ENCODE measurements at regions not wholly inside any gene's neighbourhood (a gene's known extent, or its start where the extent isn't known, plus 50 kb on each side); places are given as distances from the start of the nearest gene placed in this dataset.

DNA sequence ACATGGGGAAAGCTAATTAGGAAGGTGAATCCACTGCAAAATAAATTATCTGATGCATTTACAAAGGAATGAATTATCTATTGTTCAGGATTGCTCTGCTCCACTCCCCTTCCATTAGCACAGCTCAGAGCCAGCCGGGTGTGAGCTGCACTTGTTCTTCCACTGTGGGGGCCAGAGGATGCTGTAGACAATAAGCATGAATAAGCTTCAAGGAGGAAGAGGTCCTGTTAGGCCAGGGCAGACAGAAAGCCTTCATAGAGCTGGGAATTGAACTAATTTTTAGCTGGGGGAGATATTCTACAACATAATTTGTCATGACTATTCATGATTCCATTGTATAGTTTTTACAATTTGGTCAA lies 137.6 kb upstream of the MAX start:
- peaks cover 33% of the 10 kb centered on the region for H3K4me1 Mint-ChIP-seq (ENCODE audit: insufficient read depth, unreplicated experiment)
- intact Hi-C loops (cut with micrococcal nuclease), result no loop called here
- H3K36me3 Mint-ChIP-seq (ENCODE audit: insufficient read depth, unreplicated experiment), result no peaks in the 10 kb centered on the region
- DNase-seq (ENCODE audit: unreplicated experiment), result no peak
- H3K4me3 Mint-ChIP-seq (ENCODE audit: unreplicated experiment), result no peak overlapping the region
- ChIA-PET POLR2A (no interaction called here), CTCF (interaction anchor here (1.2 to 1.6 kb wide), 4 partner anchors 10 to 721 kb away, joined by 3 to 5 read pairs (median 4); no protein-coding TSS in a partner anchor)
- H3K9me3 Mint-ChIP-seq (ENCODE audit: unreplicated experiment), result no peaks in the 10 kb centered on the region
- H3K27ac Mint-ChIP-seq (ENCODE audit: low read depth, unreplicated experiment), result no peak overlapping the region
- TF ChIP-seq, protein P1, sequence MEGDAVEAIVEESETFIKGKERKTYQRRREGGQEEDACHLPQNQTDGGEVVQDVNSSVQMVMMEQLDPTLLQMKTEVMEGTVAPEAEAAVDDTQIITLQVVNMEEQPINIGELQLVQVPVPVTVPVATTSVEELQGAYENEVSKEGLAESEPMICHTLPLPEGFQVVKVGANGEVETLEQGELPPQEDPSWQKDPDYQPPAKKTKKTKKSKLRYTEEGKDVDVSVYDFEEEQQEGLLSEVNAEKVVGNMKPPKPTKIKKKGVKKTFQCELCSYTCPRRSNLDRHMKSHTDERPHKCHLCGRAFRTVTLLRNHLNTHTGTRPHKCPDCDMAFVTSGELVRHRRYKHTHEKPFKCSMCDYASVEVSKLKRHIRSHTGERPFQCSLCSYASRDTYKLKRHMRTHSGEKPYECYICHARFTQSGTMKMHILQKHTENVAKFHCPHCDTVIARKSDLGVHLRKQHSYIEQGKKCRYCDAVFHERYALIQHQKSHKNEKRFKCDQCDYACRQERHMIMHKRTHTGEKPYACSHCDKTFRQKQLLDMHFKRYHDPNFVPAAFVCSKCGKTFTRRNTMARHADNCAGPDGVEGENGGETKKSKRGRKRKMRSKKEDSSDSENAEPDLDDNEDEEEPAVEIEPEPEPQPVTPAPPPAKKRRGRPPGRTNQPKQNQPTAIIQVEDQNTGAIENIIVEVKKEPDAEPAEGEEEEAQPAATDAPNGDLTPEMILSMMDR (IDR thresholded peaks at IDR 0.05; ENCODE audit: unreplicated experiment), result no peak
- no TSS peak for BruUV-seq (replicated peaks)
- H3K27me3 Mint-ChIP-seq (ENCODE audit: insufficient read depth, unreplicated experiment), result no peaks in the 10 kb centered on the region

DNA sequence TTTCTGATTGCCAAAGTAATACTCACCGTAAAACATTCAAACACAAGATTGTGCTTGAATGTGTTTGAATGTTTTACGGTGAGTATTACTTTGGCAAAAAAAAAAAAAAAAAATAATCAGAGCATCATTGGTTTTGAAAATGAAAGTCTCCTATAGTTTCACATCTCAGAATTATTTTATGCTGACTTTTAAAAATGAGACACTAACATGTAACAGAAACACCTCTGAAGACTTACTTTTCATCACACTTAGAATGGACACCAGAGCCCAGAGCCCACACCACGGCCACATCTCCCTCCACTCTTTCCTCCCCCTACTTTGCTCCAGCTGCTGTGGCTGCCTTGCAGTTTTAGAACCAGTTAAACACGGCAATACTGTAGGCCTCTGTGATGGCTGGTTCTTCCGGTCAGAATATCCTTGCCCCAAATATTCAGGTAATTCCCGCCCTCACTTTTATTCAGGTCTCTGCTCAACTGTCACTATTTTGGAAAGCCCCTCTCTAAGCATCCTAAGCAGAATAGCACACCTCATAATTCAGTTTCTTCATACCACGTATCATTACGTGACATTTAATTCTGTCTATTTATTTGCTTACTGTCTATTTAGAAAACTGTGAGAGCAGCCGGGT lies 138.9 kb upstream of the MAX start:
- BruUV-seq (replicated peaks), result no TSS peak
- H3K27me3 Mint-ChIP-seq (ENCODE audit: insufficient read depth, unreplicated experiment), result no peaks in the 10 kb centered on the region
- no peak overlapping the region for H3K27ac Mint-ChIP-seq (ENCODE audit: low read depth, unreplicated experiment)
- POLR2A ChIA-PET, result no interaction called here
- H3K9me3 Mint-ChIP-seq (ENCODE audit: unreplicated experiment), result no peaks in the 10 kb centered on the region
- no peak overlapping the region for H3K4me3 Mint-ChIP-seq (ENCODE audit: unreplicated experiment)
- intact Hi-C loops (cut with micrococcal nuclease), result no loop called here
- CTCF ChIA-PET, result interaction anchor here (1.4 kb wide), 1 partner anchor 719 kb away, joined by 4 read pairs; no protein-coding TSS in a partner anchor
- no peaks in the 10 kb centered on the region for H3K36me3 Mint-ChIP-seq (ENCODE audit: insufficient read depth, unreplicated experiment)
- TF ChIP-seq, protein P1 (IDR thresholded peaks at IDR 0.05; ENCODE audit: unreplicated experiment), result no peak
- peaks cover 32% of the 10 kb centered on the region for H3K4me1 Mint-ChIP-seq (ENCODE audit: insufficient read depth, unreplicated experiment)
- no peak for DNase-seq (ENCODE audit: unreplicated experiment)

DNA sequence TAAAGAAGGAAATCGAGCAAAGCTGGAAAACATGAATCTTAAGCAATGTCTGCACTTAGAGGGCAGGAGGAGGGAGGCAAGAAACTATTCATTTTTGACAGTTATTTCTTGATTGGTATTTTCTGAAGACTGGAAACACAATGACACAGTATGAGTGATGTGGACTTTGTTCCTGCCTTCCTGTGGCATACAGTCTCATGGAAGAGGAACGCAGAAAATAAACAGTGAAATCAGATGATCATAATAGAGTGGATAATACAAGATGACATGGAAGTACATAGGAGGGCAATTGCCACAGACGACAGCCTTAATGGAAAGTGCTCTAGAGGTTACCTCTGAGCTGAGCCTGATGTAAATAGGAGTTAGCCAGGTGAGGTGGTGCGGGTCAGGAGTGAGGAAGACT lies 140.4 kb upstream of the MAX start:
- Mint-ChIP-seq H3K9me3 (ENCODE audit: unreplicated experiment) (peaks cover 3% of the 10 kb centered on the region), H3K4me3 (ENCODE audit: unreplicated experiment) (no peak overlapping the region), H3K27ac (ENCODE audit: low read depth, unreplicated experiment) (no peak overlapping the region), H3K27me3 (ENCODE audit: insufficient read depth, unreplicated experiment) (no peaks in the 10 kb centered on the region), H3K4me1 (ENCODE audit: insufficient read depth, unreplicated experiment) (peaks cover 18% of the 10 kb centered on the region), H3K36me3 (ENCODE audit: insufficient read depth, unreplicated experiment) (no peaks in the 10 kb centered on the region)
- no peak for DNase-seq (ENCODE audit: unreplicated experiment)
- intact Hi-C loops (cut with micrococcal nuclease), result no loop called here
- no TSS peak for BruUV-seq (replicated peaks)
- ChIA-PET CTCF (interaction anchor here (0.7 kb wide), 1 partner anchor 140 kb away, joined by 4 read pairs; no protein-coding TSS in a partner anchor), POLR2A (no interaction called here)
- TF ChIP-seq, protein P1 (IDR thresholded peaks at IDR 0.05; ENCODE audit: unreplicated experiment), result no peak

DNA sequence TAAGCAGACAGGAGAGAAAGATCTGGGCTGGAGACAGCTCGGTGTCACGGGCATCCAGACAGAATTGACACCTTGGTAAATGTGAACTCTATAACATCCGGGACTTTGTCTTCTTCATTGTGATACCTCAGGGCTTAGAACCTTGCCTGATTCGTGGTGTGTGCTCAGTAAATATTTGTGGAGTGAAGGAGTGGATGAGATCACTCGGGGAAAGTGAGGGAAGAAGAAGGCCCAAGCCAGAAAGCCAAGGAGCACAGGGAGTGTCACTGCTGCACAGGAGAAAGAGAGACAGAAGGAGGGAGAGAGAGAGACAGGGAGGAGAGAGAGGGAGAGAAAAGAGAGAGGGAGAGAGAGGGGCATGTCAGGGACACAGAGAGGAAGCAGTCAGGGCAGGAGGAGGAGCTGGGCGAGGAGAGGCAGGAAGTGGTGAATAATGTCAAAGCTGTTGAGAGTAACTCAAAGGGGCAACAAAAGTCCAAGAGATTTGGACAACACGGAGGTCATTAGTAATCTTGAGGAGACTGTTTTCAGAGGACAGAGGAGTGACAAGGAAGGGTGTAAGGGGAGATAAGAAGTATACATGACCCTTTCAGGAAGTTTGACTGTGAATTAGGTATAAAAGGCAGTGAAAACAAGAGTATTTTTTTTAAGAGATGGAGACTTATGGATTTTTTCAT lies 141.6 kb upstream of the MAX start:
- Mint-ChIP-seq H3K36me3 (ENCODE audit: insufficient read depth, unreplicated experiment) (no peaks in the 10 kb centered on the region), H3K27me3 (ENCODE audit: insufficient read depth, unreplicated experiment) (no peaks in the 10 kb centered on the region), H3K4me1 (ENCODE audit: insufficient read depth, unreplicated experiment) (peaks cover 6% of the 10 kb centered on the region), H3K9me3 (ENCODE audit: unreplicated experiment) (peaks cover 7% of the 10 kb centered on the region), H3K27ac (ENCODE audit: low read depth, unreplicated experiment) (no peak overlapping the region), H3K4me3 (ENCODE audit: unreplicated experiment) (no peak overlapping the region)
- no peak for DNase-seq (ENCODE audit: unreplicated experiment)
- ChIA-PET CTCF (interaction anchor here (0.7 kb wide), 1 partner anchor 139 kb away, joined by 4 read pairs; no protein-coding TSS in a partner anchor), POLR2A (no interaction called here)
- TF ChIP-seq, protein P1 (IDR thresholded peaks at IDR 0.05; ENCODE audit: unreplicated experiment), result no peak
- intact Hi-C loops (cut with micrococcal nuclease), result no loop called here
- BruUV-seq (replicated peaks), result no TSS peak

Data from MCF 10A (cell line).